WERI-Rb-1 (cell line): ENCODE measurements at regions not wholly inside any gene's neighbourhood (a gene's known extent, or its start where the extent isn't known, plus 50 kb on each side); places are given as distances from the start of the nearest gene placed in this dataset.
"Not testable (repeated sequence)": the region's sequence is repeated elsewhere in the genome, so short reads cannot be mapped to it uniquely, and the experiment has no call there.

ENCODE experiments used
- DNase-seq: peaks from one replicate; pipeline ENCODE4 v3.0.0-alpha.2; 2020
- H3K27ac ChIP-seq: fragments of 250-450 bp; sonication (Bioruptor Pico); 2 replicates; pipeline ENCODE4 v1.5.1; 2020; ENCODE audit warnings: mild to moderate bottlenecking, moderate library complexity
- H3K27me3 ChIP-seq: fragments of 250-450 bp; sonication (Bioruptor Pico); 2 replicates; pipeline ENCODE4 v1.5.1; 2021; ENCODE audit warnings: mild to moderate bottlenecking, low read depth, moderate library complexity; ENCODE audit not compliant: insufficient read depth, severe bottlenecking
- H3K36me3 ChIP-seq: fragments of 250-450 bp; sonication (Bioruptor Pico); 2 replicates; pipeline ENCODE4 v1.5.1; 2020; ENCODE audit warnings: mild to moderate bottlenecking, moderate library complexity
- H3K4me3 ChIP-seq: 2 replicates; pipeline ENCODE4 v1.5.1; 2011; ENCODE audit warnings: low read depth, mild to moderate bottlenecking, control low read depth, low read length
- H3K9me3 ChIP-seq: fragments of 250-450 bp; sonication (Bioruptor Pico); 2 replicates; pipeline ENCODE4 v1.5.1; 2021; ENCODE audit warnings: mild to moderate bottlenecking, moderate library complexity; ENCODE audit not compliant: severe bottlenecking
- TF ChIP-seq, protein P1 (sequence below): IDR thresholded peaks from 2 replicates; pipeline ENCODE4 v1.5.1; 2011; ENCODE audit warnings: low read depth, mild to moderate bottlenecking, control low read depth, inconsistent platforms, low read length

DNA sequence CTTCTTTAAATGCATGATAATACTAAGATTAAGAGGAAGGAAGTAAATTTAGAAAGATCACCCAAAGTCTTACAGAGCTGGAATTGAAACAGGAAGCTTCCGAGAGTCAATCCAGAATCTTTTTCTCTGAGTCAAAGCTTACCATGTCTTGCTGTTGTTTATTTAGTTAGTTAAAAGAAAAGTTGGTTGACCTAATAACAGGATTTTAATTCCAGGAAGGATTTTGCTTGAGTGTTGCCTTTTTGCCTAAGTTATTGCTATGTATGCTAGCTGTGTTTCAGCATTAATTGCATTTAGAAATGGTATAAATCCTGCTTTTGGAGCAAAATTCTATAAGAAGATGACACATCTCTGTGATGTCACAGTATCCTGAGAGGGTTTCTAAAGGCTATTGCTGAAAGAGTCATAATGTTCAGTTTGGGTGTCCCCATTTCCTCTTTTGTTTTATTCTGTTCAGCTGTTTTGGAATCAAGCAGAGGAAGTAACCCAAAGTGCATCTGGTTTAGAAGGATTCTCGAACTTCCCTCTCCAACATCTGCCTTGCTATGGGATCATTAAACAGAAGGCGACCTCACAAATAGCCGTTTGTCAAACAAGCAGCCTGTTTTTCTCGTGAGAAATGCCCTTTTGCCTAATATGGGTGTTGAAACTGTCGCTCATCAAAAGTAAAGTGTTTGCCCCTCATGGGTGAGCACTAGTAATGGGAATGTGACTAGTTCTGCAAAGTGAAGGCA is 271.5 kb upstream of the MMADHC start:
- H3K4me3 ChIP-seq = no peak overlapping the region
- no peak for DNase-seq
- H3K9me3 ChIP-seq = no peaks in the 10 kb centered on the region
- H3K27me3 ChIP-seq = no peaks in the 10 kb centered on the region
- H3K36me3 ChIP-seq = no peaks in the 10 kb centered on the region
- TF ChIP-seq, protein P1, sequence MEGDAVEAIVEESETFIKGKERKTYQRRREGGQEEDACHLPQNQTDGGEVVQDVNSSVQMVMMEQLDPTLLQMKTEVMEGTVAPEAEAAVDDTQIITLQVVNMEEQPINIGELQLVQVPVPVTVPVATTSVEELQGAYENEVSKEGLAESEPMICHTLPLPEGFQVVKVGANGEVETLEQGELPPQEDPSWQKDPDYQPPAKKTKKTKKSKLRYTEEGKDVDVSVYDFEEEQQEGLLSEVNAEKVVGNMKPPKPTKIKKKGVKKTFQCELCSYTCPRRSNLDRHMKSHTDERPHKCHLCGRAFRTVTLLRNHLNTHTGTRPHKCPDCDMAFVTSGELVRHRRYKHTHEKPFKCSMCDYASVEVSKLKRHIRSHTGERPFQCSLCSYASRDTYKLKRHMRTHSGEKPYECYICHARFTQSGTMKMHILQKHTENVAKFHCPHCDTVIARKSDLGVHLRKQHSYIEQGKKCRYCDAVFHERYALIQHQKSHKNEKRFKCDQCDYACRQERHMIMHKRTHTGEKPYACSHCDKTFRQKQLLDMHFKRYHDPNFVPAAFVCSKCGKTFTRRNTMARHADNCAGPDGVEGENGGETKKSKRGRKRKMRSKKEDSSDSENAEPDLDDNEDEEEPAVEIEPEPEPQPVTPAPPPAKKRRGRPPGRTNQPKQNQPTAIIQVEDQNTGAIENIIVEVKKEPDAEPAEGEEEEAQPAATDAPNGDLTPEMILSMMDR = no peak
- H3K27ac ChIP-seq = no peak overlapping the region

DNA sequence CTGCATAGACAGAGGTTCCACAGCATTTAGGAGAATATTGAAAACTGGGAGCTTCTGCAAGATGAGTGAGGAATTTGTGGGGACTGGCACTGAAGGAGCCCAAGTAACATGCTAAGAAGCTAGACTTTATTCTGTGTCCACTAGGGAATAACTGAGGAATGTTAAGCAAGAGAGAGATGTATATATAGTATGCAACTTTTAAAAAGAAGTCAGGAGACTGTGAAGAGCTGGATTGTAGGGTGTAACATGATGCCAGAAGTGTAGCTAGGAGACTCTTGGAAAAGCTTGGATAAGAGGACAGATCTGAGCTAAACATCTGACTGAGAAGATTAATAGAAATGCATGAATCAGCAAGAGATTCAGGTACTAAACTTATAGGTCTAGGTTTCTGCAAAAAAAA is 270.6 kb upstream of the MMADHC start:
- no peak for DNase-seq
- H3K27ac ChIP-seq = no peak overlapping the region
- H3K4me3 ChIP-seq = no peak overlapping the region

DNA sequence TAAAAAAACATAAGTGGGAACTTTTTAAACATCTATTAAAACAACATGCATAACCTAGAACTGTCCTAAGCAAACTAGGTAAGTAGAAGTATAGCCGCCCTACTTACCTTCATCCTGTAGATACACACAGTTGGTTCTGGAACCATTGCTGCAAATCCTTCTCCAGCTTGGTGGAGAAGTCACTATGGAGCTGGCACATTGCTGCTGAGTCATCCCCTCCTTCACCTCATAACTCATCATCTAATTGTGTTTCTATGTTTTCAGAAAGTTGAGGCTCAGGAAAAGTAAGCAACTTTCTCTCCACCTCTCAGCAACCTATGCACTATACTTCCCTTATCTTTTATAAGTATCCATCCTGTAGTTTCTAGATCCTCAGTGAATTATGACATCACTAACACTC is 269.8 kb upstream of the MMADHC start:
- H3K27ac ChIP-seq = no peak overlapping the region
- DNase-seq = no peak
- H3K4me3 ChIP-seq = no peak overlapping the region
- H3K9me3 ChIP-seq = no peaks in the 10 kb centered on the region
- no peaks in the 10 kb centered on the region for H3K36me3 ChIP-seq
- TF ChIP-seq, protein P1 = no peak
- H3K27me3 ChIP-seq = no peaks in the 10 kb centered on the region

More for the DNA sequence above, 270.6 kb upstream of the MMADHC start:
- Histone ChIP-seq H3K36me3 (no peaks in the 10 kb centered on the region), H3K9me3 (no peaks in the 10 kb centered on the region), H3K27me3 (no peaks in the 10 kb centered on the region)
- TF ChIP-seq, protein P1 = no peak

DNA sequence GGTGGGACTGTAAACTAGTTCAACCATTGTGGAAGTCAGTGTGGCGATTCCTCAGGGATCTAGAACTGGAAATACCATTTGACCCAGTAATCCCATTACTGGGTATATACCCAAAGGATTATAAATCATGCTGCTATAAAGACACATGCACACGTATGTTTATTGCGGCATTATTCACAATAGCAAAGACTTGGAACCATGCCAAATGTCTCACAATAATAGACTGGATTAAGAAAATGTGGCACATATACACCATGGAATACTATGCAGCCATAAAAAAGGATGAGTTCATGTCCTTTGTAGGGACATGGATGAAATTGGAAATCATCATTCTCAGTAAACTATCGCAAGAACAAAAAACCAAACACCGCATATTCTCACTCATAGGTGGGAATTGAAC is 268.3 kb upstream of the MMADHC start:
- not testable (repeated sequence) for H3K27me3 ChIP-seq, DNase-seq

DNA sequence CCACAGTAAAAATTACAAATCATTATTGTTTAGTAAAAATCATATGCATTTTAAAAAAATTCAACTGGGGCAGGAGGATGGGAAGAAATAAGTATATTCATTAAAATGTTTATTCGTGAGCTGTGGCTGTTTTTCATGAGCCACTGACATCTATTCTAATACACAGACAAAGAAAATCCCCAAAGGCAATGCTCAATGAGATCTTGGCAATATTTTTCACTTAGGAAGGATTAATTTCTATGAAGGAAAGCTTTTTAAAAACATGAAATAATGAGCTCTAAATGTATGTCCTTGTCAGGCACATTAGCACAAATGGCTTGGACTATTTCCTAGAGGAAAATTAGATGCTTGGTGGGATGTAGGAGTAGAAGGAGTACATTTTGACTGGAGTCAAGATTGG is 262.0 kb upstream of the MMADHC start:
- DNase-seq = no peak
- Histone ChIP-seq H3K9me3 (no peaks in the 10 kb centered on the region), H3K27ac (no peak overlapping the region), H3K4me3 (no peak overlapping the region), H3K27me3 (no peaks in the 10 kb centered on the region), H3K36me3 (no peaks in the 10 kb centered on the region)
- TF ChIP-seq, protein P1 = no peak

More for the DNA sequence above, 268.3 kb upstream of the MMADHC start:
- H3K4me3 ChIP-seq, H3K9me3 ChIP-seq, H3K36me3 ChIP-seq, H3K27ac ChIP-seq: not testable (repeated sequence)

DNA sequence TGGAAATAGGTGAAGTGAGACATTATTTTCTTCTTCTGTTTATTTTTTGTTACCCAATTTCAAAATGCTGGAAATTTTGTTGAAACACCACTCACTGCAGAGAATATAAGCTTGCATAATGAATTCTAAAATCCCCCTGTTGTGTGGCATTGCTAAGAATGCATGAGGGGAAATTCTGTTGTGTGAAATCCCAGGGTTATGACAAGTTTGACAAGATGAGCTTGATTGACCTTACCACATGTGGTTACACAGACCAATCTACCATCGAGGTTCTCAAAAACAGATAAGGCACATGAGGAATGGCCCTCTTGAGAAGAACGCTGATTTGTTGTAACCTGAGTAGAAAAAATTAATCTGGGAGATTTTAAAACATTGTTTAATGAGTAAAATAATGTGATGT is 261.6 kb upstream of the MMADHC start:
- no peak overlapping the region for H3K4me3 ChIP-seq
- no peaks in the 10 kb centered on the region for H3K36me3 ChIP-seq
- no peaks in the 10 kb centered on the region for H3K9me3 ChIP-seq
- TF ChIP-seq, protein P1 = no peak
- no peak overlapping the region for H3K27ac ChIP-seq
- H3K27me3 ChIP-seq = no peaks in the 10 kb centered on the region
- no peak for DNase-seq
